ENCODE measurements at regions not wholly inside any gene's neighbourhood (a gene's known extent, or its start where the extent isn't known, plus 50 kb on each side); places are given as distances from the start of the nearest gene placed in this dataset.

DNA sequence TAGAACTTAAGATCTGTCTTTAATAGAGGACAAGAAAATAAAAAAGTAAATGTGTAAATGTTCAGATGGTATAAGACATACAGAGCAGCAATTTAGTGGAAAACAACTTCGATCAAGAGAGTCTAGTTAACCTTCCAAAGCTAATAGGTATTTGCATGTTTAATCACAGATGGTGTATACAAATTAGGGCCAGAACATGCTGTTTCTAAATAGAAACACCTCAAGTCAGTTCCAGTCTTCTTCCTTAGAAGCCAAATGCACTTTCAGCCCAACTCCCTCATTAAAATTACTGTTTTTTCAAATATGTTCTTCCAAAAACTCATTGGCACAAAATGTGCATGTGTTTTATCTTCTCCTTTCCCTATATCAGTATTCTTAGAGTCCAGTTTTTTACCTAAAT lies 604.4 kb downstream of the SLC6A15 start:
- no peaks in the 10 kb centered on the region for H3K9me2 ChIP-seq (ENCODE audit: low read depth, low read length)
- H3K4me3 ChIP-seq (ENCODE audit: low read depth, low read length, poor library complexity, severe bottlenecking) = no peak overlapping the region
- no peak overlapping the region for H2AFZ ChIP-seq (ENCODE audit: low read length)
- no peak overlapping the region for H3K27ac ChIP-seq (ENCODE audit: low read depth, low read length, poor library complexity, severe bottlenecking)
- no peaks in the 10 kb centered on the region for H3K4me1 ChIP-seq (ENCODE audit: insufficient read depth, low read length, severe bottlenecking)
- no peaks in the 10 kb centered on the region for H3K9me3 ChIP-seq (ENCODE audit: low read length)
- TF ChIP-seq EZH2 (IDR thresholded peaks at IDR 0.05; ENCODE audit: borderline replicate concordance, low read length) = no peak
- TF ChIP-seq, protein P1, sequence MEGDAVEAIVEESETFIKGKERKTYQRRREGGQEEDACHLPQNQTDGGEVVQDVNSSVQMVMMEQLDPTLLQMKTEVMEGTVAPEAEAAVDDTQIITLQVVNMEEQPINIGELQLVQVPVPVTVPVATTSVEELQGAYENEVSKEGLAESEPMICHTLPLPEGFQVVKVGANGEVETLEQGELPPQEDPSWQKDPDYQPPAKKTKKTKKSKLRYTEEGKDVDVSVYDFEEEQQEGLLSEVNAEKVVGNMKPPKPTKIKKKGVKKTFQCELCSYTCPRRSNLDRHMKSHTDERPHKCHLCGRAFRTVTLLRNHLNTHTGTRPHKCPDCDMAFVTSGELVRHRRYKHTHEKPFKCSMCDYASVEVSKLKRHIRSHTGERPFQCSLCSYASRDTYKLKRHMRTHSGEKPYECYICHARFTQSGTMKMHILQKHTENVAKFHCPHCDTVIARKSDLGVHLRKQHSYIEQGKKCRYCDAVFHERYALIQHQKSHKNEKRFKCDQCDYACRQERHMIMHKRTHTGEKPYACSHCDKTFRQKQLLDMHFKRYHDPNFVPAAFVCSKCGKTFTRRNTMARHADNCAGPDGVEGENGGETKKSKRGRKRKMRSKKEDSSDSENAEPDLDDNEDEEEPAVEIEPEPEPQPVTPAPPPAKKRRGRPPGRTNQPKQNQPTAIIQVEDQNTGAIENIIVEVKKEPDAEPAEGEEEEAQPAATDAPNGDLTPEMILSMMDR (IDR thresholded peaks at IDR 0.05; ENCODE audit: low read length) = no peak
- no peaks in the 10 kb centered on the region for H3K36me3 ChIP-seq (ENCODE audit: insufficient read depth, low read length)
- no peak overlapping the region for H3K4me2 ChIP-seq (ENCODE audit: low read length)
- no peak overlapping the region for H3K9ac ChIP-seq (ENCODE audit: low read length)
- H3F3A ChIP-seq (ENCODE audit: insufficient read depth, low read length) = no peaks in the 10 kb centered on the region
- H3K27me3 ChIP-seq (ENCODE audit: insufficient read depth, low read length) = no peaks in the 10 kb centered on the region
- H4K20me1 ChIP-seq (ENCODE audit: insufficient read depth, low read length) = no peaks in the 10 kb centered on the region
- H3K79me2 ChIP-seq (ENCODE audit: insufficient read depth, low read length) = no peaks in the 10 kb centered on the region

DNA sequence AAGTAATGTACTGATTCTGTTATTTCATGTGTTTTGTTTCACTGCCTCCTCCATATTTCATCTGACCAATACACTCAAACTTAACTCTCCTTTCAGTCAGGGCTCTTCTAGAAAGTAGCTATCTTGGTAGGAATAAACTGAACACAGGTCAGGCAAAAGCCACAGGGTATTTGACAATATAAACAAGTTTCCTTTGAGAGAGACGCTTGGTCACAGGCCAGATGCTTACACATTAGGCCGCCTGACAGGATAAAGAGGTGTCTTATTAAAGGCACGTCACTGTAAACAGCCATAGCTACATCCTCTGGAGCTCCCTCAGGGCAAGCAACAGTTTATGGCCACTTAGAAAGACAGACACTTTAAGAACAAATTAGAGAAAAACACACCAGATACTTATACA lies 607.5 kb downstream of the SLC6A15 start:
- H2AFZ ChIP-seq (ENCODE audit: low read length) = no peak overlapping the region
- H3K27ac ChIP-seq (ENCODE audit: low read depth, low read length, poor library complexity, severe bottlenecking) = no peak overlapping the region
- H3K27me3 ChIP-seq (ENCODE audit: insufficient read depth, low read length) = no peaks in the 10 kb centered on the region
- no peaks in the 10 kb centered on the region for H3K4me1 ChIP-seq (ENCODE audit: insufficient read depth, low read length, severe bottlenecking)
- no peaks in the 10 kb centered on the region for H3K79me2 ChIP-seq (ENCODE audit: insufficient read depth, low read length)
- no peaks in the 10 kb centered on the region for H3K36me3 ChIP-seq (ENCODE audit: insufficient read depth, low read length)
- H3K9me2 ChIP-seq (ENCODE audit: low read depth, low read length) = no peaks in the 10 kb centered on the region
- TF ChIP-seq, protein P1 (IDR thresholded peaks at IDR 0.05; ENCODE audit: low read length) = no peak
- TF ChIP-seq EZH2 (IDR thresholded peaks at IDR 0.05; ENCODE audit: borderline replicate concordance, low read length) = no peak
- H3F3A ChIP-seq (ENCODE audit: insufficient read depth, low read length) = no peaks in the 10 kb centered on the region
- H3K4me3 ChIP-seq (ENCODE audit: low read depth, low read length, poor library complexity, severe bottlenecking) = no peak overlapping the region
- H3K9me3 ChIP-seq (ENCODE audit: low read length) = no peaks in the 10 kb centered on the region
- no peaks in the 10 kb centered on the region for H4K20me1 ChIP-seq (ENCODE audit: insufficient read depth, low read length)
- H3K9ac ChIP-seq (ENCODE audit: low read length) = no peak overlapping the region
- H3K4me2 ChIP-seq (ENCODE audit: low read length) = no peak overlapping the region

DNA sequence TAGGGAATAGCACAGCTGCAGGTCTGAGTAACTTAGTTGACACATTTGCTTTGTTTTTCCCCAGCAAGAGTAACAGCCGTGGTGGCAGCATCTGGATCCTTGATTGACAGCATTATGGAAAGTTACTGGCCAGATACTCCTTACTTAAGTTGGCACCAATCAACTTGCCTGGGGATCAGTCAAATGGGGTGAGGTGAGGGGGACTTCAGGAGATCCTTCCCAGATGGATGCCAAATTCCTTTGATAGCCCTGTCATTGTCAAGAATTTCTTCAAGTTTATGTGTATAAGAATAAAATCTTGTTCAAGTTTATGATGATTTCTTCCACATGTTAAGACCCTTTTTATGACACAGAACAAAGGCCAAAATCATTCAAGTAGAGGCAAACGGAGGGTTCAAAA lies 618.4 kb downstream of the SLC6A15 start:
- Histone ChIP-seq H3F3A (ENCODE audit: insufficient read depth, low read length) (no peaks in the 10 kb centered on the region), H3K27ac (ENCODE audit: low read depth, low read length, poor library complexity, severe bottlenecking) (no peak overlapping the region), H3K36me3 (ENCODE audit: insufficient read depth, low read length) (no peaks in the 10 kb centered on the region), H3K79me2 (ENCODE audit: insufficient read depth, low read length) (no peaks in the 10 kb centered on the region), H3K4me3 (ENCODE audit: low read depth, low read length, poor library complexity, severe bottlenecking) (no peak overlapping the region), H3K27me3 (ENCODE audit: insufficient read depth, low read length) (no peaks in the 10 kb centered on the region), H4K20me1 (ENCODE audit: insufficient read depth, low read length) (no peaks in the 10 kb centered on the region), H3K4me1 (ENCODE audit: insufficient read depth, low read length, severe bottlenecking) (no peaks in the 10 kb centered on the region), H3K9me3 (ENCODE audit: low read length) (no peaks in the 10 kb centered on the region), H3K4me2 (ENCODE audit: low read length) (no peak overlapping the region), H3K9me2 (ENCODE audit: low read depth, low read length) (no peaks in the 10 kb centered on the region), H3K9ac (ENCODE audit: low read length) (no peak overlapping the region), H2AFZ (ENCODE audit: low read length) (no peak overlapping the region)
- TF ChIP-seq, protein P1 (IDR thresholded peaks at IDR 0.05; ENCODE audit: low read length) = no peak
- no peak for TF ChIP-seq EZH2 (IDR thresholded peaks at IDR 0.05; ENCODE audit: borderline replicate concordance, low read length)
